ENCODE measurements at regions not wholly inside any gene's neighbourhood (a gene's known extent, or its start where the extent isn't known, plus 50 kb on each side); places are given as distances from the start of the nearest gene placed in this dataset.

DNA sequence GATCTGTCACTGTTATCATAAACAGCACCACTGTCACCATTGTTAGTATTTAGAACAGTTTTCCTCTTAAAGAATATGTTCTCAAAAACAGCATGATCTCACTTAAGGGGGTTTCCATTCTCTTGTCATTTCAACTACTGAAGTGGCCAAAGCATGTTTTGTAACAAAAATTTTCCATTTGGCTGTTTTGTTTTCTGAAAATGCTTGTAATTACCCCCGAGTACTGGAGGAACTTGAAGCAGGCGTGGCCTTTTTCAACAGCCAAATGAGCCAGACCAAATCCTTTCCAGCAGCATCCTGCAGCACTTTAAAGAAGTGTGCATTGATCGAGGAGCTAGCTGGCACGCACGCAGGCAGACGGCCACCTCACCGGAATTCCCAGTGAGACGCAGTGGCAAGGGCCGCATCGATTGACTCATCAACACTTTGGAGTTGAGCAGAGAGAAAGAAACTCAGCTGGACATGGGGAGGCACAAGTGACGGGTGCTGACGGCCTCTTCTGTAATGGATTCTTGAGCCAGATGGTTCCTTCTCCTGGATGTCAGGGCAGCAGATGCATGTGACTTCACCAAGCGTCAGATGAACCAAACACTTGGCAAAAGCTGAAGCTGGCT is 234.3 kb upstream of the IGF1R start (continued):
- TF ChIP-seq, protein P1, sequence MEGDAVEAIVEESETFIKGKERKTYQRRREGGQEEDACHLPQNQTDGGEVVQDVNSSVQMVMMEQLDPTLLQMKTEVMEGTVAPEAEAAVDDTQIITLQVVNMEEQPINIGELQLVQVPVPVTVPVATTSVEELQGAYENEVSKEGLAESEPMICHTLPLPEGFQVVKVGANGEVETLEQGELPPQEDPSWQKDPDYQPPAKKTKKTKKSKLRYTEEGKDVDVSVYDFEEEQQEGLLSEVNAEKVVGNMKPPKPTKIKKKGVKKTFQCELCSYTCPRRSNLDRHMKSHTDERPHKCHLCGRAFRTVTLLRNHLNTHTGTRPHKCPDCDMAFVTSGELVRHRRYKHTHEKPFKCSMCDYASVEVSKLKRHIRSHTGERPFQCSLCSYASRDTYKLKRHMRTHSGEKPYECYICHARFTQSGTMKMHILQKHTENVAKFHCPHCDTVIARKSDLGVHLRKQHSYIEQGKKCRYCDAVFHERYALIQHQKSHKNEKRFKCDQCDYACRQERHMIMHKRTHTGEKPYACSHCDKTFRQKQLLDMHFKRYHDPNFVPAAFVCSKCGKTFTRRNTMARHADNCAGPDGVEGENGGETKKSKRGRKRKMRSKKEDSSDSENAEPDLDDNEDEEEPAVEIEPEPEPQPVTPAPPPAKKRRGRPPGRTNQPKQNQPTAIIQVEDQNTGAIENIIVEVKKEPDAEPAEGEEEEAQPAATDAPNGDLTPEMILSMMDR (IDR thresholded peaks at IDR 0.05): no peak

DNA sequence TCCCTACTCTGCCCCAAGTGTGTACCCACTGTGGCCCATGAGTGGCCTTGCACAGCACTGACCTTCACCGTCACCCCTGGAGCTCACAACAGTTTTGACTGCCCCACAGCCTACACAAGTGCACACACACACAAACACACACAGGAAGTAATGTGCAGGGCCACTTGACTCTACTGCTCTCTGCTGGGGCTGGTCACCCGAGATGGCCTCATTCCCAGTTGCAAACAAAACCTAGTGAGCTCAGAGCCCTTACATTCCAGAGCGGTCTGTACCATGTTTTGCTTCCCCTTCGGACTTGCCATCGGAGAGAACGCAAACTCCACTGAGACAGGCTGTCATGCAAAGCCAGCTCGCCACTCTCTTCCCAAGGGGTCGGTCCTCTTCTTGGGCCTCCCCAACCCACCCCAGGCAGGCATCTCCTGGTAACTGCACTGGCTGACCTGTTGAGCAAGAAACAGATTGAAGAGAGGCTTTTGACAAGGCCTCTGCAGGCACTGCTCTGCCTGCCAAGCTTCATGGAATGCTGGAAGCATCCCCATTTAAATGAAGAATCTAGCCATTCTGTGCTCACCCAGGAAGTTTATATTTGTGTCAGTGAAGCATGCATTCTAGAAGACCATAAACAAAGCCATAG is 232.0 kb upstream of the IGF1R start:
- ATAC-seq (no peak), DNase-seq (ENCODE audit: low spot score) (no peak)
- POLR2A ChIA-PET: no interaction called here
- H3K9me3 Mint-ChIP-seq: peaks cover 4% of the 10 kb centered on the region; the same call in 1 of the 2 replicates
- peaks cover 14% of the 10 kb centered on the region for H3K4me1 Mint-ChIP-seq
- H3K27ac Mint-ChIP-seq: 0 out of 2 replicates have a peak overlapping the region, but pooled peaks have one; percentile 42
- CTCF ChIA-PET: interaction anchor here (1.1 to 1.5 kb wide), 2 partner anchors 12 to 105 kb away, joined by 4 to 10 read pairs; no protein-coding TSS in a partner anchor
- no peak overlapping the region for H3K4me3 Mint-ChIP-seq
- peaks cover 13% of the 10 kb centered on the region for H3K27me3 Mint-ChIP-seq (ENCODE audit: low read depth)
- no peaks in the 10 kb centered on the region for H3K36me3 Mint-ChIP-seq
- no peak for TF ChIP-seq TEAD1 (CRISPR knock-in tag; IDR thresholded peaks at IDR 0.05)
- TF ChIP-seq, protein P2, sequence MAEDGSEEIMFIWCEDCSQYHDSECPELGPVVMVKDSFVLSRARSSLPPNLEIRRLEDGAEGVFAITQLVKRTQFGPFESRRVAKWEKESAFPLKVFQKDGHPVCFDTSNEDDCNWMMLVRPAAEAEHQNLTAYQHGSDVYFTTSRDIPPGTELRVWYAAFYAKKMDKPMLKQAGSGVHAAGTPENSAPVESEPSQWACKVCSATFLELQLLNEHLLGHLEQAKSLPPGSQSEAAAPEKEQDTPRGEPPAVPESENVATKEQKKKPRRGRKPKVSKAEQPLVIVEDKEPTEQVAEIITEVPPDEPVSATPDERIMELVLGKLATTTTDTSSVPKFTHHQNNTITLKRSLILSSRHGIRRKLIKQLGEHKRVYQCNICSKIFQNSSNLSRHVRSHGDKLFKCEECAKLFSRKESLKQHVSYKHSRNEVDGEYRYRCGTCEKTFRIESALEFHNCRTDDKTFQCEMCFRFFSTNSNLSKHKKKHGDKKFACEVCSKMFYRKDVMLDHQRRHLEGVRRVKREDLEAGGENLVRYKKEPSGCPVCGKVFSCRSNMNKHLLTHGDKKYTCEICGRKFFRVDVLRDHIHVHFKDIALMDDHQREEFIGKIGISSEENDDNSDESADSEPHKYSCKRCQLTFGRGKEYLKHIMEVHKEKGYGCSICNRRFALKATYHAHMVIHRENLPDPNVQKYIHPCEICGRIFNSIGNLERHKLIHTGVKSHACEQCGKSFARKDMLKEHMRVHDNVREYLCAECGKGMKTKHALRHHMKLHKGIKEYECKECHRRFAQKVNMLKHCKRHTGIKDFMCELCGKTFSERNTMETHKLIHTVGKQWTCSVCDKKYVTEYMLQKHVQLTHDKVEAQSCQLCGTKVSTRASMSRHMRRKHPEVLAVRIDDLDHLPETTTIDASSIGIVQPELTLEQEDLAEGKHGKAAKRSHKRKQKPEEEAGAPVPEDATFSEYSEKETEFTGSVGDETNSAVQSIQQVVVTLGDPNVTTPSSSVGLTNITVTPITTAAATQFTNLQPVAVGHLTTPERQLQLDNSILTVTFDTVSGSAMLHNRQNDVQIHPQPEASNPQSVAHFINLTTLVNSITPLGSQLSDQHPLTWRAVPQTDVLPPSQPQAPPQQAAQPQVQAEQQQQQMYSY (CRISPR knock-in tag; IDR thresholded peaks at IDR 0.05): peak; percentile 25; the same call in 1 of the 2 replicates

DNA sequence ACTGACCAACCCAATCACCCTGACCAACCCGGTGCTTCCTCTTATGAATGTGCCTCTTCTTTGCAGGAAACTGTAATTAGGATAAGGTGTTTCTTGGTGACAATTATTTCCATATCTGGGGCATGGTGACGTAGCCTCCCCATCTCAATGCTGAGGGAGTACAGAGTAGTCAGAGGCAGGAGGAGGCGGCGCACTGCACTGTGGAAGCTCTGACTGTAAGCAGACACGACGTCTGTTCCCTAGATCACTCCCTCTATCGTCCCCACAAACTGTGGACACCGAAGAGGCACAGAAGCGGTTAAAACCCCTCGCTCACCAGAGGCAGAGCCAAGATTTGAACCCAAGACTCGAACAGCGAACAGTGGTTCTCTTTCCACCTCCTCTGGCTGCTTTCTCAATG is 231.0 kb upstream of the IGF1R start:
- Mint-ChIP-seq H3K36me3 (no peaks in the 10 kb centered on the region), H3K9me3 (peaks cover 4% of the 10 kb centered on the region; the same call in 1 of the 2 replicates), H3K27me3 (ENCODE audit: low read depth) (peaks cover 23% of the 10 kb centered on the region), H3K4me3 (no peak overlapping the region), H3K27ac (no peak overlapping the region), H3K4me1 (peaks cover 14% of the 10 kb centered on the region)
- DNase-seq (ENCODE audit: low spot score) (no peak), ATAC-seq (no peak)
- CTCF ChIA-PET: interaction anchor here (5.6 kb wide), 1 partner anchor 105 kb away, joined by 93 read pairs; no protein-coding TSS in a partner anchor
- POLR2A ChIA-PET: no interaction called here
- no peak for TF ChIP-seq OVOL2 (CRISPR knock-in tag; IDR thresholded peaks at IDR 0.05; ENCODE audit: borderline replicate concordance)
- TF ChIP-seq, protein P3, sequence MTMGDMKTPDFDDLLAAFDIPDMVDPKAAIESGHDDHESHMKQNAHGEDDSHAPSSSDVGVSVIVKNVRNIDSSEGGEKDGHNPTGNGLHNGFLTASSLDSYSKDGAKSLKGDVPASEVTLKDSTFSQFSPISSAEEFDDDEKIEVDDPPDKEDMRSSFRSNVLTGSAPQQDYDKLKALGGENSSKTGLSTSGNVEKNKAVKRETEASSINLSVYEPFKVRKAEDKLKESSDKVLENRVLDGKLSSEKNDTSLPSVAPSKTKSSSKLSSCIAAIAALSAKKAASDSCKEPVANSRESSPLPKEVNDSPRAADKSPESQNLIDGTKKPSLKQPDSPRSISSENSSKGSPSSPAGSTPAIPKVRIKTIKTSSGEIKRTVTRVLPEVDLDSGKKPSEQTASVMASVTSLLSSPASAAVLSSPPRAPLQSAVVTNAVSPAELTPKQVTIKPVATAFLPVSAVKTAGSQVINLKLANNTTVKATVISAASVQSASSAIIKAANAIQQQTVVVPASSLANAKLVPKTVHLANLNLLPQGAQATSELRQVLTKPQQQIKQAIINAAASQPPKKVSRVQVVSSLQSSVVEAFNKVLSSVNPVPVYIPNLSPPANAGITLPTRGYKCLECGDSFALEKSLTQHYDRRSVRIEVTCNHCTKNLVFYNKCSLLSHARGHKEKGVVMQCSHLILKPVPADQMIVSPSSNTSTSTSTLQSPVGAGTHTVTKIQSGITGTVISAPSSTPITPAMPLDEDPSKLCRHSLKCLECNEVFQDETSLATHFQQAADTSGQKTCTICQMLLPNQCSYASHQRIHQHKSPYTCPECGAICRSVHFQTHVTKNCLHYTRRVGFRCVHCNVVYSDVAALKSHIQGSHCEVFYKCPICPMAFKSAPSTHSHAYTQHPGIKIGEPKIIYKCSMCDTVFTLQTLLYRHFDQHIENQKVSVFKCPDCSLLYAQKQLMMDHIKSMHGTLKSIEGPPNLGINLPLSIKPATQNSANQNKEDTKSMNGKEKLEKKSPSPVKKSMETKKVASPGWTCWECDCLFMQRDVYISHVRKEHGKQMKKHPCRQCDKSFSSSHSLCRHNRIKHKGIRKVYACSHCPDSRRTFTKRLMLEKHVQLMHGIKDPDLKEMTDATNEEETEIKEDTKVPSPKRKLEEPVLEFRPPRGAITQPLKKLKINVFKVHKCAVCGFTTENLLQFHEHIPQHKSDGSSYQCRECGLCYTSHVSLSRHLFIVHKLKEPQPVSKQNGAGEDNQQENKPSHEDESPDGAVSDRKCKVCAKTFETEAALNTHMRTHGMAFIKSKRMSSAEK (CRISPR knock-in tag; IDR thresholded peaks at IDR 0.05; ENCODE audit: borderline replicate concordance): no peak
- TF ChIP-seq, protein P4, sequence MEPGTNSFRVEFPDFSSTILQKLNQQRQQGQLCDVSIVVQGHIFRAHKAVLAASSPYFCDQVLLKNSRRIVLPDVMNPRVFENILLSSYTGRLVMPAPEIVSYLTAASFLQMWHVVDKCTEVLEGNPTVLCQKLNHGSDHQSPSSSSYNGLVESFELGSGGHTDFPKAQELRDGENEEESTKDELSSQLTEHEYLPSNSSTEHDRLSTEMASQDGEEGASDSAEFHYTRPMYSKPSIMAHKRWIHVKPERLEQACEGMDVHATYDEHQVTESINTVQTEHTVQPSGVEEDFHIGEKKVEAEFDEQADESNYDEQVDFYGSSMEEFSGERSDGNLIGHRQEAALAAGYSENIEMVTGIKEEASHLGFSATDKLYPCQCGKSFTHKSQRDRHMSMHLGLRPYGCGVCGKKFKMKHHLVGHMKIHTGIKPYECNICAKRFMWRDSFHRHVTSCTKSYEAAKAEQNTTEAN (CRISPR knock-in tag; IDR thresholded peaks at IDR 0.05): no peak
- no peak for TF ChIP-seq SP1 (CRISPR knock-in tag; conservative IDR thresholded peaks at IDR 0.05)
- TF ChIP-seq, protein P5, sequence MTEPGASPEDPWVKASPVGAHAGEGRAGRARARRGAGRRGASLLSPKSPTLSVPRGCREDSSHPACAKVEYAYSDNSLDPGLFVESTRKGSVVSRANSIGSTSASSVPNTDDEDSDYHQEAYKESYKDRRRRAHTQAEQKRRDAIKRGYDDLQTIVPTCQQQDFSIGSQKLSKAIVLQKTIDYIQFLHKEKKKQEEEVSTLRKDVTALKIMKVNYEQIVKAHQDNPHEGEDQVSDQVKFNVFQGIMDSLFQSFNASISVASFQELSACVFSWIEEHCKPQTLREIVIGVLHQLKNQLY (CRISPR knock-in tag; IDR thresholded peaks at IDR 0.05): no peak
- no peak for TF ChIP-seq GTF2I (CRISPR knock-in tag; conservative IDR thresholded peaks at IDR 0.05)
- TF ChIP-seq ZNF219 (CRISPR knock-in tag; IDR thresholded peaks at IDR 0.05; ENCODE audit: borderline replicate concordance): no peak
- TF ChIP-seq GABPB1 (CRISPR knock-in tag; IDR thresholded peaks at IDR 0.05): no peak
- TF ChIP-seq, protein P1 (IDR thresholded peaks at IDR 0.05): no peak
- no peak for TF ChIP-seq ATF1 (CRISPR knock-in tag; IDR thresholded peaks at IDR 0.05)
- TF ChIP-seq, protein P6, sequence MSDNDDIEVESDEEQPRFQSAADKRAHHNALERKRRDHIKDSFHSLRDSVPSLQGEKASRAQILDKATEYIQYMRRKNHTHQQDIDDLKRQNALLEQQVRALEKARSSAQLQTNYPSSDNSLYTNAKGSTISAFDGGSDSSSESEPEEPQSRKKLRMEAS (CRISPR knock-in tag; IDR thresholded peaks at IDR 0.05): no peak
- no peak for TF ChIP-seq ELF4 (CRISPR knock-in tag; IDR thresholded peaks at IDR 0.05; ENCODE audit: low read depth)
- TF ChIP-seq, protein P7, sequence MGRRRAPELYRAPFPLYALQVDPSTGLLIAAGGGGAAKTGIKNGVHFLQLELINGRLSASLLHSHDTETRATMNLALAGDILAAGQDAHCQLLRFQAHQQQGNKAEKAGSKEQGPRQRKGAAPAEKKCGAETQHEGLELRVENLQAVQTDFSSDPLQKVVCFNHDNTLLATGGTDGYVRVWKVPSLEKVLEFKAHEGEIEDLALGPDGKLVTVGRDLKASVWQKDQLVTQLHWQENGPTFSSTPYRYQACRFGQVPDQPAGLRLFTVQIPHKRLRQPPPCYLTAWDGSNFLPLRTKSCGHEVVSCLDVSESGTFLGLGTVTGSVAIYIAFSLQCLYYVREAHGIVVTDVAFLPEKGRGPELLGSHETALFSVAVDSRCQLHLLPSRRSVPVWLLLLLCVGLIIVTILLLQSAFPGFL (CRISPR knock-in tag; IDR thresholded peaks at IDR 0.05; ENCODE audit: borderline replicate concordance): no peak

Measured in WTC11 (cell line).